GM23338 (cell line): ENCODE measurements at regions not wholly inside any gene's neighbourhood (a gene's known extent, or its start where the extent isn't known, plus 50 kb on each side); places are given as distances from the start of the nearest gene placed in this dataset.

ENCODE experiments used
- ATAC-seq: fragments of 200-7000 bp; cut with Tn5 transposase; 3 replicates; pipeline ENCODE4 v1.9.1; 2020
- DNase-seq: peaks from one replicate; pipeline ENCODE4 v3.0.0-alpha.2; 2015; ENCODE audit warnings: low spot score
- H2AFZ ChIP-seq: fragments of 200-600 bp; sonication (generic); 2 replicates; pipeline ENCODE4 v1.8.0; 2016; ENCODE audit warnings: antibody characterized with exemption, mild to moderate bottlenecking, moderate library complexity
- H3F3A ChIP-seq: fragments of 200-600 bp; sonication (generic); replicated peaks from 2 replicates; pipeline ENCODE4 v1.8.0; 2017; ENCODE audit warnings: antibody characterized with exemption, mixed run types, low read depth
- H3K27ac ChIP-seq: fragments of 200-600 bp; sonication (generic); 2 replicates; pipeline ENCODE4 v1.6.1; 2016; ENCODE audit warnings: low read depth
- H3K27me3 ChIP-seq: fragments of 200-600 bp; sonication (generic); 2 replicates; pipeline ENCODE4 v1.8.0; 2016; ENCODE audit warnings: mild to moderate bottlenecking, mixed run types, moderate library complexity; ENCODE audit not compliant: insufficient read depth
- H3K36me3 ChIP-seq: fragments of 200-600 bp; sonication (generic); 2 replicates; pipeline ENCODE4 v1.8.0; 2016; ENCODE audit warnings: mild to moderate bottlenecking; ENCODE audit not compliant: insufficient read depth
- H3K4me1 ChIP-seq: fragments of 200-600 bp; sonication (generic); 2 replicates; pipeline ENCODE4 v1.8.0; 2016; ENCODE audit warnings: mild to moderate bottlenecking, moderate library complexity; ENCODE audit not compliant: insufficient read depth
- H3K4me2 ChIP-seq: fragments of 200-600 bp; sonication (generic); 2 replicates; pipeline ENCODE4 v1.7.1; 2017; ENCODE audit warnings: mixed run types
- H3K4me3 ChIP-seq: fragments of 200-600 bp; sonication (generic); 2 replicates; pipeline ENCODE4 v1.6.1; 2016; ENCODE audit warnings: mixed run types
- H3K79me2 ChIP-seq: fragments of 200-600 bp; sonication (generic); replicated peaks from 2 replicates; pipeline ENCODE4 v1.8.0; 2017; ENCODE audit warnings: mild to moderate bottlenecking; ENCODE audit not compliant: insufficient read depth
- H3K9me2 ChIP-seq: fragments of 200-600 bp; sonication (generic); 2 replicates; pipeline ENCODE4 v1.8.0; 2017; ENCODE audit not compliant: insufficient read depth
- H4K20me1 ChIP-seq: fragments of 200-600 bp; sonication (generic); replicated peaks from 2 replicates; pipeline ENCODE4 v1.8.0; 2017; ENCODE audit warnings: mild to moderate bottlenecking; ENCODE audit not compliant: insufficient read depth
- H3K27ac Mint-ChIP-seq: 2 replicates; pipeline ENCODE4 v1.8.0; 2020; ENCODE audit warnings: inconsistent platforms, mild to moderate bottlenecking, moderate library complexity, mixed read lengths
- H3K27me3 Mint-ChIP-seq: 3 replicates; pipeline ENCODE4 v1.8.0; 2022; ENCODE audit warnings: low read depth, mild to moderate bottlenecking, moderate library complexity, mixed read lengths, inconsistent platforms; ENCODE audit not compliant: insufficient read depth, poor library complexity
- H3K36me3 Mint-ChIP-seq: 3 replicates; pipeline ENCODE4 v1.8.0; 2021; ENCODE audit warnings: low read depth, mild to moderate bottlenecking, inconsistent platforms, moderate library complexity, mixed read lengths
- H3K4me1 Mint-ChIP-seq: 3 replicates; pipeline ENCODE4 v1.8.0; 2020; ENCODE audit warnings: mild to moderate bottlenecking, inconsistent platforms, mixed read lengths
- H3K4me3 Mint-ChIP-seq: 3 replicates; pipeline ENCODE4 v1.8.0; 2021; ENCODE audit warnings: moderate library complexity, mild to moderate bottlenecking, inconsistent platforms, mixed read lengths
- H3K9me3 Mint-ChIP-seq: 3 replicates; pipeline ENCODE4 v1.8.0; 2020; ENCODE audit warnings: moderate library complexity, mild to moderate bottlenecking, inconsistent platforms, mixed read lengths
- CREB1 ChIP-seq: fragments of 250-450 bp; sonication (Bioruptor Pico); IDR thresholded peaks from 2 replicates; pipeline ENCODE4 v1.5.0; 2020; ENCODE audit warnings: low read depth, mild to moderate bottlenecking, moderate library complexity
- EZH2phosphoT487 ChIP-seq: fragments of 200-600 bp; sonication (generic); IDR thresholded peaks from one replicate; pipeline ENCODE4 v1.8.1; 2018; ENCODE audit warnings: antibody characterized with exemption; ENCODE audit not compliant: unreplicated experiment
- JUNB ChIP-seq: IDR thresholded peaks from one replicate; pipeline ENCODE4 v1.6.1; 2016; ENCODE audit warnings: antibody characterized with exemption; ENCODE audit not compliant: unreplicated experiment
- POLR2AphosphoS5 ChIP-seq: IDR thresholded peaks from 2 replicates; pipeline ENCODE4 v1.6.1; 2016; ENCODE audit warnings: antibody characterized with exemption, low read depth
- STAT1 ChIP-seq: IDR thresholded peaks from one replicate; pipeline ENCODE4 v1.6.1; 2016; ENCODE audit warnings: antibody characterized with exemption; ENCODE audit not compliant: unreplicated experiment
- ZNF114 ChIP-seq: fragments of 250-450 bp; sonication (Bioruptor Pico); IDR thresholded peaks from 2 replicates; pipeline ENCODE4 v1.5.0; 2020; ENCODE audit warnings: mild to moderate bottlenecking, moderate library complexity
- ZNF331 ChIP-seq: fragments of 250-450 bp; sonication (Bioruptor Pico); IDR thresholded peaks from 2 replicates; pipeline ENCODE4 v1.5.0; 2020; ENCODE audit warnings: low read depth, mild to moderate bottlenecking, moderate library complexity
- TF ChIP-seq, protein P1 (sequence below), 2 experiments: fragments of 200-600 bp in 1 of 2; sonication (generic) in 1 of 2; conservative IDR thresholded peaks; 2 replicates each; pipeline versions ENCODE4 v1.5.1 to v1.6.1; 2016 to 2017; ENCODE audit warnings: antibody characterized with exemption in 2 of 2, low read depth in 2 of 2, mild to moderate bottlenecking in 2 of 2, moderate library complexity in 1 of 2
- TF ChIP-seq, protein P2 (sequence below): IDR thresholded peaks from 2 replicates; pipeline ENCODE4 v1.6.1; 2016; ENCODE audit warnings: antibody characterized with exemption
- TF ChIP-seq, protein P3 (sequence below): IDR thresholded peaks from one replicate; pipeline ENCODE4 v1.6.1; 2018; ENCODE audit warnings: antibody characterized with exemption; ENCODE audit not compliant: unreplicated experiment
- TF ChIP-seq, protein P4 (sequence below): fragments of 250-450 bp; sonication (Bioruptor Pico); IDR thresholded peaks from 2 replicates; pipeline ENCODE4 v1.5.0; 2020; ENCODE audit warnings: mild to moderate bottlenecking, moderate library complexity

DNA sequence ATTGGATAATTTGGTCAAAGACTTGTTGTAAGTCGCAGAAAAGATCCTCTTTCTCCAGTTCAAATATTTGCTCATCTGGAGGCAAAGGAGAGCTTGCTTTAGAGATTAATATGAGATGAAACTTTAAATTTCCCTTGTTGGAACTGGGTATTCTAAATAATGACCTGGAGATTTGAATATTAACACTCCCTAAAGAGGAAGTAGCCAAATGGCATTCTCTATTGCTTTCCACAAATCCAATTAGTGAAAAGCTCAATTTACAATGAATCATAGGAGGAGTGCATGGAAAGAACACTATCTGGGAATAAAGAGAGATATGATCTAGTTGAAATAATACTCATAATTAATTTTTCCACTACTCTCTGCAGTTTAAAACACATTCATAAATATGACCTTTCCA, 641.6 kb upstream of the TENM4 start:
- H3K36me3 ChIP-seq: no peaks in the 10 kb centered on the region
- H3K9me2 ChIP-seq: peaks cover 4% of the 10 kb centered on the region; the same call in 1 of the 2 replicates
- H3K79me2 ChIP-seq: no peaks in the 10 kb centered on the region
- Mint-ChIP-seq H3K27me3 (peaks cover 2% of the 10 kb centered on the region), H3K27ac (no peak overlapping the region), H3K4me1 (peaks cover 6% of the 10 kb centered on the region; the same call in 2 of the 3 replicates), H3K9me3 (no peaks in the 10 kb centered on the region), H3K4me3 (no peak overlapping the region), H3K36me3 (no peaks in the 10 kb centered on the region)
- no peak overlapping the region for H2AFZ ChIP-seq
- H3K27ac ChIP-seq: no peak overlapping the region
- H3K27me3 ChIP-seq: no peaks in the 10 kb centered on the region
- no peaks in the 10 kb centered on the region for H3K4me1 ChIP-seq
- no peaks in the 10 kb centered on the region for H3F3A ChIP-seq
- no peak overlapping the region for H3K4me3 ChIP-seq
- DNase-seq: no peak
- TF ChIP-seq, protein P1, sequence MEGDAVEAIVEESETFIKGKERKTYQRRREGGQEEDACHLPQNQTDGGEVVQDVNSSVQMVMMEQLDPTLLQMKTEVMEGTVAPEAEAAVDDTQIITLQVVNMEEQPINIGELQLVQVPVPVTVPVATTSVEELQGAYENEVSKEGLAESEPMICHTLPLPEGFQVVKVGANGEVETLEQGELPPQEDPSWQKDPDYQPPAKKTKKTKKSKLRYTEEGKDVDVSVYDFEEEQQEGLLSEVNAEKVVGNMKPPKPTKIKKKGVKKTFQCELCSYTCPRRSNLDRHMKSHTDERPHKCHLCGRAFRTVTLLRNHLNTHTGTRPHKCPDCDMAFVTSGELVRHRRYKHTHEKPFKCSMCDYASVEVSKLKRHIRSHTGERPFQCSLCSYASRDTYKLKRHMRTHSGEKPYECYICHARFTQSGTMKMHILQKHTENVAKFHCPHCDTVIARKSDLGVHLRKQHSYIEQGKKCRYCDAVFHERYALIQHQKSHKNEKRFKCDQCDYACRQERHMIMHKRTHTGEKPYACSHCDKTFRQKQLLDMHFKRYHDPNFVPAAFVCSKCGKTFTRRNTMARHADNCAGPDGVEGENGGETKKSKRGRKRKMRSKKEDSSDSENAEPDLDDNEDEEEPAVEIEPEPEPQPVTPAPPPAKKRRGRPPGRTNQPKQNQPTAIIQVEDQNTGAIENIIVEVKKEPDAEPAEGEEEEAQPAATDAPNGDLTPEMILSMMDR (conservative IDR thresholded peaks at IDR 0.05; ENCODE audit: low read depth in 2 of 2): no peak
- TF ChIP-seq ZNF331 (CRISPR knock-in tag) (no peak), EZH2phosphoT487 (no peak), ZNF114 (CRISPR knock-in tag) (no peak), CREB1 (CRISPR knock-in tag) (no peak), JUNB (no peak), STAT1 (no peak), POLR2AphosphoS5 (no peak)
- TF ChIP-seq, protein P2, sequence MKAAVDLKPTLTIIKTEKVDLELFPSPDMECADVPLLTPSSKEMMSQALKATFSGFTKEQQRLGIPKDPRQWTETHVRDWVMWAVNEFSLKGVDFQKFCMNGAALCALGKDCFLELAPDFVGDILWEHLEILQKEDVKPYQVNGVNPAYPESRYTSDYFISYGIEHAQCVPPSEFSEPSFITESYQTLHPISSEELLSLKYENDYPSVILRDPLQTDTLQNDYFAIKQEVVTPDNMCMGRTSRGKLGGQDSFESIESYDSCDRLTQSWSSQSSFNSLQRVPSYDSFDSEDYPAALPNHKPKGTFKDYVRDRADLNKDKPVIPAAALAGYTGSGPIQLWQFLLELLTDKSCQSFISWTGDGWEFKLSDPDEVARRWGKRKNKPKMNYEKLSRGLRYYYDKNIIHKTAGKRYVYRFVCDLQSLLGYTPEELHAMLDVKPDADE: no peak
- TF ChIP-seq, protein P3, sequence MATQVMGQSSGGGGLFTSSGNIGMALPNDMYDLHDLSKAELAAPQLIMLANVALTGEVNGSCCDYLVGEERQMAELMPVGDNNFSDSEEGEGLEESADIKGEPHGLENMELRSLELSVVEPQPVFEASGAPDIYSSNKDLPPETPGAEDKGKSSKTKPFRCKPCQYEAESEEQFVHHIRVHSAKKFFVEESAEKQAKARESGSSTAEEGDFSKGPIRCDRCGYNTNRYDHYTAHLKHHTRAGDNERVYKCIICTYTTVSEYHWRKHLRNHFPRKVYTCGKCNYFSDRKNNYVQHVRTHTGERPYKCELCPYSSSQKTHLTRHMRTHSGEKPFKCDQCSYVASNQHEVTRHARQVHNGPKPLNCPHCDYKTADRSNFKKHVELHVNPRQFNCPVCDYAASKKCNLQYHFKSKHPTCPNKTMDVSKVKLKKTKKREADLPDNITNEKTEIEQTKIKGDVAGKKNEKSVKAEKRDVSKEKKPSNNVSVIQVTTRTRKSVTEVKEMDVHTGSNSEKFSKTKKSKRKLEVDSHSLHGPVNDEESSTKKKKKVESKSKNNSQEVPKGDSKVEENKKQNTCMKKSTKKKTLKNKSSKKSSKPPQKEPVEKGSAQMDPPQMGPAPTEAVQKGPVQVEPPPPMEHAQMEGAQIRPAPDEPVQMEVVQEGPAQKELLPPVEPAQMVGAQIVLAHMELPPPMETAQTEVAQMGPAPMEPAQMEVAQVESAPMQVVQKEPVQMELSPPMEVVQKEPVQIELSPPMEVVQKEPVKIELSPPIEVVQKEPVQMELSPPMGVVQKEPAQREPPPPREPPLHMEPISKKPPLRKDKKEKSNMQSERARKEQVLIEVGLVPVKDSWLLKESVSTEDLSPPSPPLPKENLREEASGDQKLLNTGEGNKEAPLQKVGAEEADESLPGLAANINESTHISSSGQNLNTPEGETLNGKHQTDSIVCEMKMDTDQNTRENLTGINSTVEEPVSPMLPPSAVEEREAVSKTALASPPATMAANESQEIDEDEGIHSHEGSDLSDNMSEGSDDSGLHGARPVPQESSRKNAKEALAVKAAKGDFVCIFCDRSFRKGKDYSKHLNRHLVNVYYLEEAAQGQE: no peak
- TF ChIP-seq, protein P4, sequence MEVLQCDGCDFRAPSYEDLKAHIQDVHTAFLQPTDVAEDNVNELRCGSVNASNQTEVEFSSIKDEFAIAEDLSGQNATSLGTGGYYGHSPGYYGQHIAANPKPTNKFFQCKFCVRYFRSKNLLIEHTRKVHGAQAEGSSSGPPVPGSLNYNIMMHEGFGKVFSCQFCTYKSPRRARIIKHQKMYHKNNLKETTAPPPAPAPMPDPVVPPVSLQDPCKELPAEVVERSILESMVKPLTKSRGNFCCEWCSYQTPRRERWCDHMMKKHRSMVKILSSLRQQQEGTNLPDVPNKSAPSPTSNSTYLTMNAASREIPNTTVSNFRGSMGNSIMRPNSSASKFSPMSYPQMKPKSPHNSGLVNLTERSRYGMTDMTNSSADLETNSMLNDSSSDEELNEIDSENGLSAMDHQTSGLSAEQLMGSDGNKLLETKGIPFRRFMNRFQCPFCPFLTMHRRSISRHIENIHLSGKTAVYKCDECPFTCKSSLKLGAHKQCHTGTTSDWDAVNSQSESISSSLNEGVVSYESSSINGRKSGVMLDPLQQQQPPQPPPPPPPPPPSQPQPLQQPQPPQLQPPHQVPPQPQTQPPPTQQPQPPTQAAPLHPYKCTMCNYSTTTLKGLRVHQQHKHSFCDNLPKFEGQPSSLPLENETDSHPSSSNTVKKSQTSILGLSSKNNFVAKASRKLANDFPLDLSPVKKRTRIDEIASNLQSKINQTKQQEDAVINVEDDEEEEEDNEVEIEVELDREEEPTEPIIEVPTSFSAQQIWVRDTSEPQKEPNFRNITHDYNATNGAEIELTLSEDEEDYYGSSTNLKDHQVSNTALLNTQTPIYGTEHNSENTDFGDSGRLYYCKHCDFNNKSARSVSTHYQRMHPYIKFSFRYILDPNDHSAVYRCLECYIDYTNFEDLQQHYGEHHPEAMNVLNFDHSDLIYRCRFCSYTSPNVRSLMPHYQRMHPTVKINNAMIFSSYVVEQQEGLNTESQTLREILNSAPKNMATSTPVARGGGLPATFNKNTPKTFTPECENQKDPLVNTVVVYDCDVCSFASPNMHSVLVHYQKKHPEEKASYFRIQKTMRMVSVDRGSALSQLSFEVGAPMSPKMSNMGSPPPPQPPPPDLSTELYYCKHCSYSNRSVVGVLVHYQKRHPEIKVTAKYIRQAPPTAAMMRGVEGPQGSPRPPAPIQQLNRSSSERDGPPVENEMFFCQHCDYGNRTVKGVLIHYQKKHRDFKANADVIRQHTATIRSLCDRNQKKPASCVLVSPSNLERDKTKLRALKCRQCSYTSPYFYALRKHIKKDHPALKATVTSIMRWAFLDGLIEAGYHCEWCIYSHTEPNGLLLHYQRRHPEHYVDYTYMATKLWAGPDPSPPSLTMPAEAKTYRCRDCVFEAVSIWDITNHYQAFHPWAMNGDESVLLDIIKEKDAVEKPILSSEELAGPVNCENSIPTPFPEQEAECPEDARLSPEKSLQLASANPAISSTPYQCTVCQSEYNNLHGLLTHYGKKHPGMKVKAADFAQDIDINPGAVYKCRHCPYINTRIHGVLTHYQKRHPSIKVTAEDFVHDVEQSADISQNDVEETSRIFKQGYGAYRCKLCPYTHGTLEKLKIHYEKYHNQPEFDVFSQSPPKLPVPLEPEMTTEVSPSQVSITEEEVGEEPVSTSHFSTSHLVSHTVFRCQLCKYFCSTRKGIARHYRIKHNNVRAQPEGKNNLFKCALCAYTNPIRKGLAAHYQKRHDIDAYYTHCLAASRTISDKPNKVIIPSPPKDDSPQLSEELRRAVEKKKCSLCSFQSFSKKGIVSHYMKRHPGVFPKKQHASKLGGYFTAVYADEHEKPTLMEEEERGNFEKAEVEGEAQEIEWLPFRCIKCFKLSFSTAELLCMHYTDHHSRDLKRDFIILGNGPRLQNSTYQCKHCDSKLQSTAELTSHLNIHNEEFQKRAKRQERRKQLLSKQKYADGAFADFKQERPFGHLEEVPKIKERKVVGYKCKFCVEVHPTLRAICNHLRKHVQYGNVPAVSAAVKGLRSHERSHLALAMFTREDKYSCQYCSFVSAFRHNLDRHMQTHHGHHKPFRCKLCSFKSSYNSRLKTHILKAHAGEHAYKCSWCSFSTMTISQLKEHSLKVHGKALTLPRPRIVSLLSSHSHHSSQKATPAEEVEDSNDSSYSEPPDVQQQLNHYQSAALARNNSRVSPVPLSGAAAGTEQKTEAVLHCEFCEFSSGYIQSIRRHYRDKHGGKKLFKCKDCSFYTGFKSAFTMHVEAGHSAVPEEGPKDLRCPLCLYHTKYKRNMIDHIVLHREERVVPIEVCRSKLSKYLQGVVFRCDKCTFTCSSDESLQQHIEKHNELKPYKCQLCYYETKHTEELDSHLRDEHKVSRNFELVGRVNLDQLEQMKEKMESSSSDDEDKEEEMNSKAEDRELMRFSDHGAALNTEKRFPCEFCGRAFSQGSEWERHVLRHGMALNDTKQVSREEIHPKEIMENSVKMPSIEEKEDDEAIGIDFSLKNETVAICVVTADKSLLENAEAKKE (CRISPR knock-in tag): no peak
- ATAC-seq: no peak
- H3K4me2 ChIP-seq: no peak overlapping the region
- no peaks in the 10 kb centered on the region for H4K20me1 ChIP-seq
